ENCODE measurements at regions not wholly inside any gene's neighbourhood (a gene's known extent, or its start where the extent isn't known, plus 50 kb on each side); places are given as distances from the start of the nearest gene placed in this dataset.

- Histone ChIP-seq H3K27ac (ENCODE audit: low read length) (no peak overlapping the region), H3K4me1 (ENCODE audit: insufficient read depth, low read length) (no peaks in the 10 kb centered on the region), H3K4me3 (ENCODE audit: low read length) (no peak overlapping the region), H3K9me3 (ENCODE audit: insufficient read depth, low read depth, low read length) (no peaks in the 10 kb centered on the region), H3K27me3 (ENCODE audit: insufficient read depth, low read length) (no peaks in the 10 kb centered on the region), H3K36me3 (ENCODE audit: insufficient read depth, low read depth, low read length) (no peaks in the 10 kb centered on the region), H3K9ac (ENCODE audit: low read depth, low read length) (no peak overlapping the region)
Observed at GRCh38 chr9:81397481-81398381, 291.6 kb downstream of the TLE1 start.

- no peak overlapping the region for H3K27ac ChIP-seq (ENCODE audit: low read length)
Observed at GRCh38 chr9:81396528-81396927, 292.8 kb downstream of the TLE1 start.

GRCh38 chr9:81395676-81396054 lies 293.7 kb downstream of the TLE1 start:
- H3K9me3 ChIP-seq (ENCODE audit: insufficient read depth, low read depth, low read length) = no peaks in the 10 kb centered on the region
- H3K9ac ChIP-seq (ENCODE audit: low read depth, low read length) = no peak overlapping the region
- H3K27me3 ChIP-seq (ENCODE audit: insufficient read depth, low read length) = no peaks in the 10 kb centered on the region
- H3K27ac ChIP-seq (ENCODE audit: low read length) = no peak overlapping the region
- H3K36me3 ChIP-seq (ENCODE audit: insufficient read depth, low read depth, low read length) = no peaks in the 10 kb centered on the region
- no peak overlapping the region for H3K4me3 ChIP-seq (ENCODE audit: low read length)
- no peaks in the 10 kb centered on the region for H3K4me1 ChIP-seq (ENCODE audit: insufficient read depth, low read length)

More at GRCh38 chr9:81396528-81396927, 292.8 kb downstream of the TLE1 start:
- Histone ChIP-seq H3K9ac (ENCODE audit: low read depth, low read length) (no peak overlapping the region), H3K36me3 (ENCODE audit: insufficient read depth, low read depth, low read length) (no peaks in the 10 kb centered on the region), H3K9me3 (ENCODE audit: insufficient read depth, low read depth, low read length) (no peaks in the 10 kb centered on the region), H3K4me3 (ENCODE audit: low read length) (no peak overlapping the region), H3K27me3 (ENCODE audit: insufficient read depth, low read length) (no peaks in the 10 kb centered on the region), H3K4me1 (ENCODE audit: insufficient read depth, low read length) (no peaks in the 10 kb centered on the region)

- no peak overlapping the region for H3K9ac ChIP-seq (ENCODE audit: low read depth, low read length)
- no peaks in the 10 kb centered on the region for H3K36me3 ChIP-seq (ENCODE audit: insufficient read depth, low read depth, low read length)
- no peak overlapping the region for H3K4me3 ChIP-seq (ENCODE audit: low read length)
- H3K27ac ChIP-seq (ENCODE audit: low read length) = no peak overlapping the region
- H3K27me3 ChIP-seq (ENCODE audit: insufficient read depth, low read length) = no peaks in the 10 kb centered on the region
- H3K9me3 ChIP-seq (ENCODE audit: insufficient read depth, low read depth, low read length) = no peaks in the 10 kb centered on the region
- no peaks in the 10 kb centered on the region for H3K4me1 ChIP-seq (ENCODE audit: insufficient read depth, low read length)
Observed at GRCh38 chr9:81394881-81395675, 294.3 kb downstream of the TLE1 start.

- peaks cover 5% of the 10 kb centered on the region; the same call in 1 of the 2 replicates for H3K4me1 ChIP-seq (ENCODE audit: insufficient read depth, low read length)
- no peak overlapping the region for H3K27ac ChIP-seq (ENCODE audit: low read length)
- H3K9ac ChIP-seq (ENCODE audit: low read depth, low read length) = no peak overlapping the region
- H3K36me3 ChIP-seq (ENCODE audit: insufficient read depth, low read depth, low read length) = no peaks in the 10 kb centered on the region
- H3K4me3 ChIP-seq (ENCODE audit: low read length) = no peak overlapping the region
- H3K27me3 ChIP-seq (ENCODE audit: insufficient read depth, low read length) = no peaks in the 10 kb centered on the region
- H3K9me3 ChIP-seq (ENCODE audit: insufficient read depth, low read depth, low read length) = no peaks in the 10 kb centered on the region
Observed at GRCh38 chr9:81393985-81394811, 295.1 kb downstream of the TLE1 start.

- no peaks in the 10 kb centered on the region for H3K9me3 ChIP-seq (ENCODE audit: insufficient read depth, low read depth, low read length)
Observed at GRCh38 chr9:81391457-81391825, 297.9 kb downstream of the TLE1 start.

GRCh38 chr9:81390792-81391456 lies 298.4 kb downstream of the TLE1 start:
- H3K9me3 ChIP-seq (ENCODE audit: insufficient read depth, low read depth, low read length) = no peaks in the 10 kb centered on the region
- H3K36me3 ChIP-seq (ENCODE audit: insufficient read depth, low read depth, low read length) = no peaks in the 10 kb centered on the region
- H3K9ac ChIP-seq (ENCODE audit: low read depth, low read length) = no peak overlapping the region
- H3K27me3 ChIP-seq (ENCODE audit: insufficient read depth, low read length) = no peaks in the 10 kb centered on the region
- peaks cover 5% of the 10 kb centered on the region; the same call in 1 of the 2 replicates for H3K4me1 ChIP-seq (ENCODE audit: insufficient read depth, low read length)
- H3K4me3 ChIP-seq (ENCODE audit: low read length) = no peak overlapping the region
- H3K27ac ChIP-seq (ENCODE audit: low read length) = no peak overlapping the region

More at GRCh38 chr9:81391457-81391825, 297.9 kb downstream of the TLE1 start:
- Histone ChIP-seq H3K4me3 (ENCODE audit: low read length) (no peak overlapping the region), H3K36me3 (ENCODE audit: insufficient read depth, low read depth, low read length) (no peaks in the 10 kb centered on the region), H3K4me1 (ENCODE audit: insufficient read depth, low read length) (peaks cover 5% of the 10 kb centered on the region; the same call in 1 of the 2 replicates), H3K27me3 (ENCODE audit: insufficient read depth, low read length) (no peaks in the 10 kb centered on the region), H3K9ac (ENCODE audit: low read depth, low read length) (no peak overlapping the region), H3K27ac (ENCODE audit: low read length) (no peak overlapping the region)

- Histone ChIP-seq H3K36me3 (ENCODE audit: insufficient read depth, low read depth, low read length) (no peaks in the 10 kb centered on the region), H3K27ac (ENCODE audit: low read length) (no peak overlapping the region), H3K27me3 (ENCODE audit: insufficient read depth, low read length) (no peaks in the 10 kb centered on the region), H3K4me1 (ENCODE audit: insufficient read depth, low read length) (peaks cover 5% of the 10 kb centered on the region; the same call in 1 of the 2 replicates), H3K9ac (ENCODE audit: low read depth, low read length) (no peak overlapping the region), H3K4me3 (ENCODE audit: low read length) (no peak overlapping the region), H3K9me3 (ENCODE audit: insufficient read depth, low read depth, low read length) (no peaks in the 10 kb centered on the region)
Observed at GRCh38 chr9:81389569-81389993, 299.8 kb downstream of the TLE1 start.

GRCh38 chr9:81388831-81389230 lies 300.5 kb downstream of the TLE1 start:
- Histone ChIP-seq H3K4me3 (ENCODE audit: low read length) (no peak overlapping the region), H3K4me1 (ENCODE audit: insufficient read depth, low read length) (peaks cover 5% of the 10 kb centered on the region; the same call in 1 of the 2 replicates), H3K27ac (ENCODE audit: low read length) (no peak overlapping the region)

GRCh38 chr9:81387360-81388106 lies 301.8 kb downstream of the TLE1 start:
- H3K36me3 ChIP-seq (ENCODE audit: insufficient read depth, low read depth, low read length) = no peaks in the 10 kb centered on the region
- H3K9ac ChIP-seq (ENCODE audit: low read depth, low read length) = no peak overlapping the region
- no peaks in the 10 kb centered on the region for H3K9me3 ChIP-seq (ENCODE audit: insufficient read depth, low read depth, low read length)
- no peaks in the 10 kb centered on the region for H3K27me3 ChIP-seq (ENCODE audit: insufficient read depth, low read length)
- H3K27ac ChIP-seq (ENCODE audit: low read length) = no peak overlapping the region
- no peak overlapping the region for H3K4me3 ChIP-seq (ENCODE audit: low read length)
- peaks cover 5% of the 10 kb centered on the region; the same call in 1 of the 2 replicates for H3K4me1 ChIP-seq (ENCODE audit: insufficient read depth, low read length)

More at GRCh38 chr9:81388831-81389230, 300.5 kb downstream of the TLE1 start:
- H3K9me3 ChIP-seq (ENCODE audit: insufficient read depth, low read depth, low read length) = no peaks in the 10 kb centered on the region
- H3K27me3 ChIP-seq (ENCODE audit: insufficient read depth, low read length) = no peaks in the 10 kb centered on the region
- H3K9ac ChIP-seq (ENCODE audit: low read depth, low read length) = no peak overlapping the region
- no peaks in the 10 kb centered on the region for H3K36me3 ChIP-seq (ENCODE audit: insufficient read depth, low read depth, low read length)

All from iPS-20b (cell line).